HL-60 (cell line): ENCODE measurements at regions not wholly inside any gene's neighbourhood (a gene's known extent, or its start where the extent isn't known, plus 50 kb on each side); places are given as distances from the start of the nearest gene placed in this dataset.

Experiments
- DNase-seq, 2 experiments: peaks; one replicate each; pipeline ENCODE4 v3.0.0-alpha.2; 2010 to 2020; ENCODE audit warnings: low read depth in 1 of 2, low spot score in 1 of 2
- H3K27ac ChIP-seq: fragments of 250-450 bp; sonication (Bioruptor Pico); replicated peaks from 2 replicates; pipeline ENCODE4 v1.5.1; 2020; ENCODE audit warnings: mild to moderate bottlenecking, moderate library complexity
- H3K27me3 ChIP-seq: fragments of 250-450 bp; sonication (Bioruptor Pico); 2 replicates; pipeline ENCODE4 v1.5.1; 2021; ENCODE audit warnings: mild to moderate bottlenecking, moderate library complexity; ENCODE audit not compliant: insufficient read depth, poor library complexity, severe bottlenecking
- H3K4me3 ChIP-seq: replicated peaks from 2 replicates; pipeline ENCODE4 v1.5.1; 2011; ENCODE audit warnings: mild to moderate bottlenecking, control low read depth, low read length; ENCODE audit not compliant: insufficient read depth
- CTCF ChIP-seq: IDR thresholded peaks from one replicate; pipeline ENCODE4 v1.5.1; 2011; ENCODE audit warnings: low read length, control low read depth, inconsistent platforms; ENCODE audit not compliant: insufficient read depth
- GABPA ChIP-seq: IDR thresholded peaks from 2 replicates; pipeline ENCODE4 v1.6.1; 2012; ENCODE audit warnings: low read depth
- POLR2AphosphoS5 ChIP-seq: IDR thresholded peaks from 2 replicates; pipeline ENCODE4 v1.6.1; 2012; ENCODE audit warnings: low read depth
- REST ChIP-seq: IDR thresholded peaks from 2 replicates; pipeline ENCODE4 v1.6.1; 2012; ENCODE audit warnings: low read depth; ENCODE audit not compliant: insufficient replicate concordance
- SPI1 ChIP-seq: IDR thresholded peaks from 2 replicates; pipeline ENCODE4 v1.6.1; 2012; ENCODE audit warnings: low read depth, mild to moderate bottlenecking, borderline replicate concordance

- H3K4me3 ChIP-seq = no peak overlapping the region
- DNase-seq = no peak
- TF ChIP-seq SPI1 = no peak
- no peak for TF ChIP-seq REST
- no peak for TF ChIP-seq POLR2AphosphoS5
- TF ChIP-seq GABPA = no peak
- no peak for TF ChIP-seq CTCF
These were observed 462.4 kb downstream of the RAP2B start for GRCh38 chr3:153624310-153625030.

GRCh38 chr3:153625506-153625905, 463.5 kb downstream of the RAP2B start:
- H3K4me3 ChIP-seq = no peak overlapping the region
- DNase-seq = no peak
- TF ChIP-seq POLR2AphosphoS5 = no peak
- no peak for TF ChIP-seq CTCF
- TF ChIP-seq GABPA = no peak
- no peak for TF ChIP-seq REST
- TF ChIP-seq SPI1 = no peak

More at GRCh38 chr3:153624310-153625030, 462.4 kb downstream of the RAP2B start:
- peaks cover 3% of the 10 kb centered on the region for H3K27me3 ChIP-seq
- H3K27ac ChIP-seq = no peak overlapping the region

GRCh38 chr3:153626158-153626557, 464.1 kb downstream of the RAP2B start:
- no peak for TF ChIP-seq REST
- no peak for TF ChIP-seq POLR2AphosphoS5
- no peak for TF ChIP-seq CTCF
- no peak for TF ChIP-seq GABPA
- TF ChIP-seq SPI1 = no peak
- H3K27ac ChIP-seq = no peak overlapping the region
- no peak overlapping the region for H3K4me3 ChIP-seq
- DNase-seq = no peak
- peaks cover 3% of the 10 kb centered on the region for H3K27me3 ChIP-seq

More at GRCh38 chr3:153625506-153625905, 463.5 kb downstream of the RAP2B start:
- Histone ChIP-seq H3K27ac (no peak overlapping the region), H3K27me3 (peaks cover 3% of the 10 kb centered on the region)
